CD4-positive, alpha-beta T cell (primary cell): ENCODE measurements at regions not wholly inside any gene's neighbourhood (a gene's known extent, or its start where the extent isn't known, plus 50 kb on each side); places are given as distances from the start of the nearest gene placed in this dataset.

Source experiments
- ATAC-seq: fragments of 200-7000 bp; cut with Tn5 transposase; one replicate; pipeline ENCODE4 v1.10.0; 2022; ENCODE audit warnings: mild to moderate bottlenecking; ENCODE audit not compliant: poor library complexity
- CTCF ChIA-PET: fragments of 350-600 bp; sonication (Branson Sonifier 250); formaldehyde crosslinking; loops from one replicate; lab custom pipeline; 2021; ENCODE audit warnings: antibody characterized with exemption, inconsistent platforms; lab: Charles Lee
- POLR2A ChIA-PET: fragments of 350-600 bp; sonication (Branson Sonifier 250); formaldehyde crosslinking; loops from one replicate; lab custom pipeline; 2021; ENCODE audit warnings: antibody characterized with exemption, inconsistent platforms; lab: Charles Lee
- DNase-seq, 14 experiments: peaks; one replicate each; pipeline ENCODE4 v3.0.0-alpha.2; 2013 to 2020; ENCODE audit warnings: mixed read lengths in 2 of 14
- H3K27ac ChIP-seq, 2 donors: one replicate each; pipeline versions ENCODE4 v1.5.1 to v1.7.0; 2013; ENCODE audit warnings: low read length in 2 of 2, low read depth in 1 of 2, mild to moderate bottlenecking in 1 of 2
- H3K27me3 ChIP-seq, 2 experiments: 1 replicate in 1 of 2; 2 replicates in 1 of 2; pipeline versions ENCODE4 v1.6.1 to v1.7.0; 2013; ENCODE audit warnings: low read length in 2 of 2, control low read depth in 1 of 2, mild to moderate bottlenecking in 1 of 2, moderate library complexity in 1 of 2; ENCODE audit not compliant: insufficient read depth in 2 of 2, control insufficient read depth in 1 of 2
- H3K36me3 ChIP-seq: one replicate; pipeline ENCODE4 v1.6.1; 2013; ENCODE audit warnings: low read length, control low read depth; ENCODE audit not compliant: insufficient read depth
- H3K4me1 ChIP-seq: one replicate; pipeline ENCODE4 v1.6.1; 2013; ENCODE audit warnings: low read length, control low read depth; ENCODE audit not compliant: insufficient read depth
- H3K4me3 ChIP-seq: one replicate; pipeline ENCODE4 v1.5.1; 2013; ENCODE audit warnings: mild to moderate bottlenecking, low read length, moderate library complexity
- H3K9me3 ChIP-seq, 2 experiments: 1 replicate in 1 of 2; 2 replicates in 1 of 2; pipeline versions ENCODE4 v1.6.1 to v1.7.0; 2013; ENCODE audit warnings: low read length in 2 of 2, mild to moderate bottlenecking in 2 of 2, control low read depth in 1 of 2, moderate library complexity in 1 of 2; ENCODE audit not compliant: control insufficient read depth in 1 of 2, insufficient read depth in 1 of 2
- H3K27ac Mint-ChIP-seq: one replicate; pipeline ENCODE4 v1.8.0; 2020; ENCODE audit warnings: mixed read lengths
- H3K27me3 Mint-ChIP-seq: one replicate; pipeline ENCODE4 v1.8.0; 2021; ENCODE audit warnings: mixed read lengths
- H3K36me3 Mint-ChIP-seq: one replicate; pipeline ENCODE4 v1.8.0; 2021; ENCODE audit warnings: low read depth, mixed read lengths
- H3K4me1 Mint-ChIP-seq: one replicate; pipeline ENCODE4 v1.8.0; 2021; ENCODE audit warnings: low read depth, mixed read lengths
- H3K4me3 Mint-ChIP-seq: one replicate; pipeline ENCODE4 v1.8.0; 2020; ENCODE audit warnings: mild to moderate bottlenecking, mixed read lengths
- H3K9me3 Mint-ChIP-seq: one replicate; pipeline ENCODE4 v1.8.0; 2020; ENCODE audit warnings: mixed read lengths
- intact Hi-C, 2 experiments: fragments of 100-400 bp; cut with DNase I in 1 of 2; cut with micrococcal nuclease in 1 of 2; formaldehyde crosslinking; loops; one replicate each; pipeline versions ENCODE4 v1.15.1 to v1.9.0; 2023 to 2025; cut with DNase I, micrococcal nuclease
- TF ChIP-seq, protein P1 (sequence below): fragments of 200-600 bp; IDR thresholded peaks from one replicate; pipeline ENCODE4 v1.8.0; 2022; ENCODE audit warnings: antibody characterized with exemption, mild to moderate bottlenecking

DNA sequence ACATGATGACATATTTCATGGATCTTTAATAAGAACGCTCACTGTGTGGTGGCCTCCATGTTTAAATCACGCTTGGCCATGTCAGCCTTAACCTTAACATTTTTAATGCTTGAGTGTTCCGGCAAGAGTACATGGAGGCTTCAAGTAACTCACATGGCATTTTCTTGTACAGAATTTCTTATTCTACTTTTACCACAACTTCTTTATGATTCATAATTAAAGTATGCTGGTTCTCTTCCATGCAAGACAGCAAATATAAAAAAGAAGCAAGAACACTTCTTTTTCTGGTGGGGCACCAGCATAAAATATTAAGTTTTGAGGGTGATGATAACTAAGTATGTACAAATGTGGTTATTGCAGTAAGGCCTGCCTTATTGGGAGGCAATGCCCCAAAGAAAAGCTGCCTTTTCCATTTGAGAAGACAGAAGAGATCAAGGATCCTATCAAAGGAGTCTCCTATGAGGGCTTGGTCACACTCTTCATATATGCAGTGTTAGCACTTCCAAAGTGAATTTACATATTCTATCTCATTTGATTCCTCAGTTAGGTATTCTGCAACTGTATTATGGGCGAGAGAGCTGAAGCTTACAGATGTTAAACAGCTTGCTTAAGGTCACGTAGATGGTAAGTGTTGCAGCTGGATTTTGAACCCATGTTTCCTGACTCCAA lies 382.7 kb upstream of the MEF2C start:
- Histone ChIP-seq H3K27me3 (no peaks in the 10 kb centered on the region), H3K4me1 (no peaks in the 10 kb centered on the region), H3K27ac (no peak overlapping the region)

DNA sequence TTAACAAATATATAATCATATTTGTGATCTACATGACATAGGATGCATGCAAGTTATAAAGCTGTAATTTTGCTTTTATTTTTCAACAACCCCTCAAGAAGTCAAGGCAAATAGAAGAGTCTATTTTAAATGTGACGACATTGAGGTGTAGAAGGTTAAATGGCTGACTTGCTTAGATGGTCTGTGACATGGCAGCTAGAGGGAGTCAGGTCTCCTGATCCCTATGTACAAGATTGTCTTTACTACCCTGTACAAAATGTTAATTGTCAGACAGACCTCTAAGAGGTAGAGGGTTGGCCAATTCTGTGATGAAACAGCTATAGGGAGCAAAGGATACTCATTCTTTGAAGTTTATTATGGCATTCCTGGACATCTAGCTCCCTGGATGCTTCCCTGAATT lies 380.9 kb upstream of the MEF2C start:
- Histone ChIP-seq H3K27me3 (no peaks in the 10 kb centered on the region), H3K36me3 (no peaks in the 10 kb centered on the region), H3K4me3 (no peak overlapping the region), H3K9me3 (no peaks in the 10 kb centered on the region), H3K4me1 (no peaks in the 10 kb centered on the region), H3K27ac (no peak overlapping the region)
- ATAC-seq, result no peak
- H3K27me3 Mint-ChIP-seq, result no peaks in the 10 kb centered on the region
- H3K4me3 Mint-ChIP-seq, result no peak overlapping the region
- TF ChIP-seq, protein P1, sequence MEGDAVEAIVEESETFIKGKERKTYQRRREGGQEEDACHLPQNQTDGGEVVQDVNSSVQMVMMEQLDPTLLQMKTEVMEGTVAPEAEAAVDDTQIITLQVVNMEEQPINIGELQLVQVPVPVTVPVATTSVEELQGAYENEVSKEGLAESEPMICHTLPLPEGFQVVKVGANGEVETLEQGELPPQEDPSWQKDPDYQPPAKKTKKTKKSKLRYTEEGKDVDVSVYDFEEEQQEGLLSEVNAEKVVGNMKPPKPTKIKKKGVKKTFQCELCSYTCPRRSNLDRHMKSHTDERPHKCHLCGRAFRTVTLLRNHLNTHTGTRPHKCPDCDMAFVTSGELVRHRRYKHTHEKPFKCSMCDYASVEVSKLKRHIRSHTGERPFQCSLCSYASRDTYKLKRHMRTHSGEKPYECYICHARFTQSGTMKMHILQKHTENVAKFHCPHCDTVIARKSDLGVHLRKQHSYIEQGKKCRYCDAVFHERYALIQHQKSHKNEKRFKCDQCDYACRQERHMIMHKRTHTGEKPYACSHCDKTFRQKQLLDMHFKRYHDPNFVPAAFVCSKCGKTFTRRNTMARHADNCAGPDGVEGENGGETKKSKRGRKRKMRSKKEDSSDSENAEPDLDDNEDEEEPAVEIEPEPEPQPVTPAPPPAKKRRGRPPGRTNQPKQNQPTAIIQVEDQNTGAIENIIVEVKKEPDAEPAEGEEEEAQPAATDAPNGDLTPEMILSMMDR, result no peak
- CTCF ChIA-PET, result no interaction called here
- POLR2A ChIA-PET, result no interaction called here
- no peak for DNase-seq
- no peaks in the 10 kb centered on the region for H3K4me1 Mint-ChIP-seq
- no peak overlapping the region for H3K27ac Mint-ChIP-seq
- H3K36me3 Mint-ChIP-seq, result no peaks in the 10 kb centered on the region
- no peaks in the 10 kb centered on the region for H3K9me3 Mint-ChIP-seq
- intact Hi-C loops, result no loop called here

More for the DNA sequence above, 382.7 kb upstream of the MEF2C start:
- H3K9me3 ChIP-seq, result peaks cover 0 to 7% of the 10 kb centered on the region in 2 experiments
- no peak overlapping the region for H3K4me3 ChIP-seq
- ChIA-PET POLR2A (no interaction called here), CTCF (no interaction called here)
- TF ChIP-seq, protein P1, result no peak
- Mint-ChIP-seq H3K27me3 (no peaks in the 10 kb centered on the region), H3K4me1 (no peaks in the 10 kb centered on the region), H3K36me3 (no peaks in the 10 kb centered on the region), H3K9me3 (no peaks in the 10 kb centered on the region), H3K4me3 (no peak overlapping the region), H3K27ac (no peak overlapping the region)
- DNase-seq (no peak), ATAC-seq (no peak)
- intact Hi-C loops, result no loop called here
- no peaks in the 10 kb centered on the region for H3K36me3 ChIP-seq

DNA sequence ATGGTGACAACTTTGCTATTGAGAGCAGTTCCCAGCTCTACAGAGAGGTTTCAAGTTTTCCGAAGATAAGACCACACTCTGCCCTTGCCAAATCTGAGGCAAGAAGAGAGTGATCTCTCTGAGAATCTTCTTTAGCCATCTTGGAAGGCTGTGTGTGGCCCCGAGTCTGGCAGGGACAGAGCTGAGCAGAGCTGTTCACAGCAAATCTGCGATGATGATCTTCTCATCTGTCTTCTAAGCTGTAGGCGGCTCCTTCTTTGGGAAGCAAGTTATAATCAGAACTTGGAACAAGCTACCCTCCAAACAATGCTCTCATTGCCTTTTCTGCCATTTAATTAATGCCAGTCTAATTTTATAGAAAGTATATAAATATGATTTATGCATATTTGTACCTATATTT lies 379.0 kb upstream of the MEF2C start:
- POLR2A ChIA-PET, result no interaction called here
- no peak overlapping the region for H3K4me3 Mint-ChIP-seq
- Histone ChIP-seq H3K36me3 (no peaks in the 10 kb centered on the region), H3K27me3 (no peaks in the 10 kb centered on the region), H3K4me3 (no peak overlapping the region), H3K4me1 (no peaks in the 10 kb centered on the region), H3K9me3 (no peaks in the 10 kb centered on the region), H3K27ac (no peak overlapping the region)
- CTCF ChIA-PET, result no interaction called here
- H3K4me1 Mint-ChIP-seq, result no peaks in the 10 kb centered on the region
- H3K27me3 Mint-ChIP-seq, result no peaks in the 10 kb centered on the region
- H3K27ac Mint-ChIP-seq, result no peak overlapping the region
- H3K36me3 Mint-ChIP-seq, result no peaks in the 10 kb centered on the region
- ATAC-seq (no peak), DNase-seq (no peak)
- H3K9me3 Mint-ChIP-seq, result no peaks in the 10 kb centered on the region
- TF ChIP-seq, protein P1, result no peak
- intact Hi-C loops, result no loop called here
